HEK293 (cell line): ENCODE measurements at regions not wholly inside any gene's neighbourhood (a gene's known extent, or its start where the extent isn't known, plus 50 kb on each side); places are given as distances from the start of the nearest gene placed in this dataset.

Experiments
- RBAK ChIP-seq: fragments of 450-650 bp; formaldehyde crosslinking; IDR thresholded peaks from 2 replicates; pipeline ENCODE4 v1.5.1; 2016; ENCODE audit warnings: missing biosample characterization, missing genetic modification characterization
- YY2 ChIP-seq: fragments of 450-650 bp; formaldehyde crosslinking; IDR thresholded peaks from 2 replicates; pipeline ENCODE4 v1.5.1; 2016; ENCODE audit warnings: missing biosample characterization, missing genetic modification characterization
- ZBTB1 ChIP-seq: fragments of 450-650 bp; formaldehyde crosslinking; IDR thresholded peaks from 2 replicates; pipeline ENCODE4 v1.5.1; 2016; ENCODE audit warnings: missing biosample characterization, missing genetic modification characterization
- ZBTB21 ChIP-seq: fragments of 450-650 bp; formaldehyde crosslinking; IDR thresholded peaks from 2 replicates; pipeline ENCODE4 v1.5.1; 2017; ENCODE audit warnings: missing biosample characterization, missing genetic modification characterization
- ZBTB8A ChIP-seq: fragments of 450-650 bp; formaldehyde crosslinking; IDR thresholded peaks from 2 replicates; pipeline ENCODE4 v1.5.1; 2016; ENCODE audit warnings: missing biosample characterization, missing genetic modification characterization
- ZNF10 ChIP-seq: fragments of 450-650 bp; formaldehyde crosslinking; IDR thresholded peaks from 2 replicates; pipeline ENCODE4 v1.5.1; 2017; ENCODE audit warnings: missing biosample characterization, missing genetic modification characterization
- ZNF138 ChIP-seq: fragments of 450-650 bp; formaldehyde crosslinking; IDR thresholded peaks from 2 replicates; pipeline ENCODE4 v1.5.1; 2016; ENCODE audit warnings: missing biosample characterization, missing genetic modification characterization, borderline replicate concordance
- ZNF175 ChIP-seq: fragments of 450-650 bp; formaldehyde crosslinking; IDR thresholded peaks from 2 replicates; pipeline ENCODE4 v1.5.1; 2016; ENCODE audit warnings: missing biosample characterization, missing genetic modification characterization
- ZNF223 ChIP-seq: fragments of 450-650 bp; formaldehyde crosslinking; IDR thresholded peaks from 2 replicates; pipeline ENCODE4 v1.5.1; 2016; ENCODE audit warnings: missing biosample characterization, missing genetic modification characterization
- ZNF549 ChIP-seq: fragments of 450-650 bp; IDR thresholded peaks from 2 replicates; pipeline ENCODE4 v1.5.1; 2018; ENCODE audit warnings: missing biosample characterization, missing genetic modification characterization, mild to moderate bottlenecking, inconsistent platforms, moderate library complexity
- TF ChIP-seq, protein P1 (sequence below): fragments of 450-650 bp; formaldehyde crosslinking; IDR thresholded peaks from 2 replicates; pipeline ENCODE4 v1.5.1; 2016; ENCODE audit warnings: missing biosample characterization, missing genetic modification characterization
- TF ChIP-seq, protein P2 (sequence below): fragments of 450-650 bp; formaldehyde crosslinking; IDR thresholded peaks from 2 replicates; pipeline ENCODE4 v1.5.1; 2016; ENCODE audit warnings: missing biosample characterization, missing genetic modification characterization

DNA sequence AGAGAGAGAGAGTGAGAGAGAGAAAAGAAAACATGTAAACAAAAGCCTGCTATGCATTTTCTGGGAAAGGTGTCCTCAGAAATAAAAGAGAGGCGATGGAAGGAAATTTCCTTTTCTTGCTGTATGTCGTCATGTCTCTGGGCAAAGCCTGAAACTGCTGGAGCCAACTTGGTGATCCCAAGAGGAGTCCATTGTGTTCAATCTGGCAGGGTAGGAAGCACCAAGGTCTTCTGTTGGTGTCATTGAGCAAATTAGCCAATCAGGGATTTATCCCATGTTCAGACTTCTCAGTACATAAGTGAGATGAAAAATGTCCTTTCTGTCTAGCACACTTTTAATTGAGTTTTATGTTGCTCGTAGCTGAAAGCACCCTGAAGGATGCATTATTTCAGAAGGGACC lies 260.0 kb upstream of the KAZN start:
- no peak for TF ChIP-seq ZBTB8A (tag by site-specific recombination)
- TF ChIP-seq ZNF138 (tag by site-specific recombination), result no peak
- TF ChIP-seq ZNF223, result no peak
- TF ChIP-seq, protein P1, sequence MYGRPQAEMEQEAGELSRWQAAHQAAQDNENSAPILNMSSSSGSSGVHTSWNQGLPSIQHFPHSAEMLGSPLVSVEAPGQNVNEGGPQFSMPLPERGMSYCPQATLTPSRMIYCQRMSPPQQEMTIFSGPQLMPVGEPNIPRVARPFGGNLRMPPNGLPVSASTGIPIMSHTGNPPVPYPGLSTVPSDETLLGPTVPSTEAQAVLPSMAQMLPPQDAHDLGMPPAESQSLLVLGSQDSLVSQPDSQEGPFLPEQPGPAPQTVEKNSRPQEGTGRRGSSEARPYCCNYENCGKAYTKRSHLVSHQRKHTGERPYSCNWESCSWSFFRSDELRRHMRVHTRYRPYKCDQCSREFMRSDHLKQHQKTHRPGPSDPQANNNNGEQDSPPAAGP, result no peak
- TF ChIP-seq ZBTB1 (tag by site-specific recombination), result no peak
- TF ChIP-seq, protein P2, sequence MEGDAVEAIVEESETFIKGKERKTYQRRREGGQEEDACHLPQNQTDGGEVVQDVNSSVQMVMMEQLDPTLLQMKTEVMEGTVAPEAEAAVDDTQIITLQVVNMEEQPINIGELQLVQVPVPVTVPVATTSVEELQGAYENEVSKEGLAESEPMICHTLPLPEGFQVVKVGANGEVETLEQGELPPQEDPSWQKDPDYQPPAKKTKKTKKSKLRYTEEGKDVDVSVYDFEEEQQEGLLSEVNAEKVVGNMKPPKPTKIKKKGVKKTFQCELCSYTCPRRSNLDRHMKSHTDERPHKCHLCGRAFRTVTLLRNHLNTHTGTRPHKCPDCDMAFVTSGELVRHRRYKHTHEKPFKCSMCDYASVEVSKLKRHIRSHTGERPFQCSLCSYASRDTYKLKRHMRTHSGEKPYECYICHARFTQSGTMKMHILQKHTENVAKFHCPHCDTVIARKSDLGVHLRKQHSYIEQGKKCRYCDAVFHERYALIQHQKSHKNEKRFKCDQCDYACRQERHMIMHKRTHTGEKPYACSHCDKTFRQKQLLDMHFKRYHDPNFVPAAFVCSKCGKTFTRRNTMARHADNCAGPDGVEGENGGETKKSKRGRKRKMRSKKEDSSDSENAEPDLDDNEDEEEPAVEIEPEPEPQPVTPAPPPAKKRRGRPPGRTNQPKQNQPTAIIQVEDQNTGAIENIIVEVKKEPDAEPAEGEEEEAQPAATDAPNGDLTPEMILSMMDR (tag by site-specific recombination), result no peak
- TF ChIP-seq ZNF175, result no peak
- TF ChIP-seq YY2 (tag by site-specific recombination), result no peak
- no peak for TF ChIP-seq ZNF10 (tag by site-specific recombination)
- TF ChIP-seq ZBTB21 (tag by site-specific recombination), result no peak
- no peak for TF ChIP-seq ZNF549 (tag by site-specific recombination)
- no peak for TF ChIP-seq RBAK (tag by site-specific recombination)
